COLO668 (cell line): ENCODE measurements at regions not wholly inside any gene's neighbourhood (a gene's known extent, or its start where the extent isn't known, plus 50 kb on each side); places are given as distances from the start of the nearest gene placed in this dataset.

Source experiments
- DNase-seq: peaks from one replicate; lab custom pipeline; 2025; ENCODE audit not compliant: unreplicated experiment; lab: John Stamatoyannopoulos, UW

GRCh38 chr18:51398104-51398503 lies 200.6 kb upstream of the MEX3C start:
- DNase-seq: no peak

DNA sequence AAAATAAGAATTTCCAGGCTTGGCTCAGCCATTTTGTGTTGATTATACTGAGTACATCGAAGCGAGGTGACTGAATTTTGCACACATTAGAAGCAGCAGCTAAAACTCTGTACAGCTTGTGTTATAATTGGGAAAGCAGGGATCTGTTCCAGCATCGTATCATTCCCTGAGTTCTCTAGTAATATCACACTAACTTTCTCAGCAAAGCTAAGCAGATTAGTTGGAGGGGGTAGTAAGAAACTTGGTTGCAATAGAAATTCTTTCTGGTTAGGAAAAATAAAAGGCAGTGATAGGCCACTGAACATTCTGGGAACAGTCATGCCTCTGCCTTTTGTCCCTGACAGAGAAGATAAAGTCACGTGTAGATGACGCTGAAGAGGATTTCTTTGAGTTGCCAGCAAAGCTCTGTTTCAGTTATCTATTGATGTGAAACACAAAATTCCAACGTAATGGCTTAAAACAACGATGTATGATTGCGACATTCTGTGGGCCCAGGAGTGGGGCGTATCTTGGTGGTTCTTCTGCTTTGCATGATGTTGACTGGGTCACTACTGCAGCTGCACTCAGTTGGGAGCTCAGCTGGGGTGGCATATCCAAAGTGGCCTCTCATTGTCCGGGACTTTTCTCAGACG lies 202.1 kb upstream of the MEX3C start:
- no peak for DNase-seq

DNA sequence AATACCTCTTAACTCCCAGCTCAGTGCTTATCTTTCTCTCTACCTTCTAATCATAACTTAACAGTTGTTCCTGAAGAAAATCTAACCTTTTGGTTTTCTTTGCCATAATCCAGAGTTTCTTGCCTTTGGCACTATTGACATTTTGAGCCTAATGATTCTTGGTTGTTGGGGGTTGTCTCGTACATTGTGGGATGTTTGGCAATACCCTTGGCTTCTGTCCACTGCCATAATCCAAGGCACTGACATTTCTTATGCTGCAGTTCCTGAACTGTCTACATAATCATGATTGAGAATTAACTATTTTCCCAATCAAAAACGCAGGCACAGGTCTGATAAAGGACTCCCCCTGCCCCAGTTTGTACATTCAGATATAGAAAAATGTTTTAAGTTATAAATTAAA lies 203.2 kb upstream of the MEX3C start:
- DNase-seq: no peak

- no peak for DNase-seq
Observed at GRCh38 chr18:51401912-51402311, 204.4 kb upstream of the MEX3C start.

GRCh38 chr18:51404620-51405019 lies 207.1 kb upstream of the MEX3C start:
- DNase-seq: no peak

DNA sequence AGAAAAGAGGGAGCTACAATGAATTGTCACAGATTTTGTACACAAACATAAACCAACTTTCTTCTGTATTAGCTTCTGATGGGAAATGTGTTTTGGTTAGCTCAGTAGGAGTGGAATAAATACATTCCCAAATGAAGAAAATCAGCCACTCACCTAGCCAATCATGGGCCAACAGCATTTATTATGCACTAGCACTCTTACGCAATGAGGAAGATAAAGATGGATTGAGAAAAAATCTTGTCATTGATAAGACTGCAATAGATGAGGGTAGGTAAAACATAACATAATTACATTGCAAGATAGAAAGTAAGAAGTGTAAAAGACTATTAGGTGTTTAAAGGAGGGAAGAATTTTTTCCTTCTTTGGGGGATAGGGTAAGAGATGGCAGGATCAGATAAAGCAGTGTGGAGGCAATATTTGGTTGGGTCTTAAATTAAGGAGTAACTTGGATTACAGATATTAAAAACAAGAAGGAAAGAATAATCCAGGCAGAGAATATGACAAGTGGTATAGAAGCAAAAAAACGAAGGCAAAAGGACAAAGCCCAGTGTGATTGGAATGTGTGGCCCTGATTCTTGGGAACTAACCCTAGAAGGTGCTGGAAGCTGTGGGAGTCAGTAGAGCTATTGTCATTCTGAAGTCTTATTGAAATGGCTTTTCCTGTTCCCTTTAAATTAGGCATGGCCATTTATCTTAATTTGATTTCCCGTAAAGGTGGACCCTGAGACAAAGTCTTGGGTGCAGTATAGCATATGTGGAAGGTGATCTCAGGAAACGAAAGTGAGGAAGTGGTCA lies 208.4 kb upstream of the MEX3C start:
- no peak for DNase-seq

GRCh38 chr18:51417643-51418483 lies 220.4 kb upstream of the MEX3C start:
- DNase-seq: no peak

GRCh38 chr18:51425475-51425874 lies 228.0 kb upstream of the MEX3C start:
- DNase-seq: no peak

- no peak for DNase-seq
Observed at GRCh38 chr18:51425889-51426288, 228.4 kb upstream of the MEX3C start.

- DNase-seq: no peak
Observed at GRCh38 chr18:51426996-51427395, 229.5 kb upstream of the MEX3C start.

GRCh38 chr18:51429644-51430043 lies 232.2 kb upstream of the MEX3C start:
- DNase-seq: no peak

DNA sequence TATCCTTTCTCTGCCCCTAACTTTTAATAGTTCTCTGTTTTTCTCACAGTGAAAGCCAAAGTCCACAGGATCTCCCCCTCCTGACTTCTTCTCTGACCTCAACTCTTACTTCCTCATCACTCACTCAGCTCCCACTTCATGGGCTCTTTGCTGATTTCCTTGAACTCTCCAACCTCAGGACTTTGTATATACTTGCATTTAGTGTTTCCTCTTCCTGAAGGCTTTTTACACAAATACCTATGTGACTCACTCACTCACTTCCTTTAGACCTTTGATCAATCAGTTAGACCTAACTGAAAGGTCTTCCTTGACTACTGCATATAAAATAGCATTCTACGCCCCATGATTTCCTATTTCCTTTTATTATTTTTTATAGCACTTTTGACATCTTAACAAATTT lies 233.1 kb upstream of the MEX3C start:
- DNase-seq: no peak

DNA sequence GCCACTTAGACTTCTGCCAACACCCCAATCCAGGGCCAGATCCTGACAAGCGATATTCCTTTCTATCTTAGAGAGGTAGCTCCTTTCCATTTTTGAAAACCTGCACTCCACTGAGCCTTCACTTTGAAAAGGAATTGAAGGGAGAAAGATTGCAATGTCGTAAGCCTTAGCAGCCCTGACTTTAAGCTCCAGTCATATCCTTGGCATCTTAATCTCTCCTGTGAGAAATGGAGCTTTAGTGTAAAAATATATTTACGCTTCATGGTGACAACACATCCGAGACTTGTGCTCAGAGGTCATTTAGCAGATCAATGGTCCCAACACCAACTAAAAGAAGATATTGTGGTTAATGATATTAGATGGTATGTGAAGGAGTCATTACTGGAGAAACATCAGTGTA lies 235.8 kb upstream of the MEX3C start:
- no peak for DNase-seq

GRCh38 chr18:51433881-51434280 lies 236.4 kb upstream of the MEX3C start:
- no peak for DNase-seq

DNA sequence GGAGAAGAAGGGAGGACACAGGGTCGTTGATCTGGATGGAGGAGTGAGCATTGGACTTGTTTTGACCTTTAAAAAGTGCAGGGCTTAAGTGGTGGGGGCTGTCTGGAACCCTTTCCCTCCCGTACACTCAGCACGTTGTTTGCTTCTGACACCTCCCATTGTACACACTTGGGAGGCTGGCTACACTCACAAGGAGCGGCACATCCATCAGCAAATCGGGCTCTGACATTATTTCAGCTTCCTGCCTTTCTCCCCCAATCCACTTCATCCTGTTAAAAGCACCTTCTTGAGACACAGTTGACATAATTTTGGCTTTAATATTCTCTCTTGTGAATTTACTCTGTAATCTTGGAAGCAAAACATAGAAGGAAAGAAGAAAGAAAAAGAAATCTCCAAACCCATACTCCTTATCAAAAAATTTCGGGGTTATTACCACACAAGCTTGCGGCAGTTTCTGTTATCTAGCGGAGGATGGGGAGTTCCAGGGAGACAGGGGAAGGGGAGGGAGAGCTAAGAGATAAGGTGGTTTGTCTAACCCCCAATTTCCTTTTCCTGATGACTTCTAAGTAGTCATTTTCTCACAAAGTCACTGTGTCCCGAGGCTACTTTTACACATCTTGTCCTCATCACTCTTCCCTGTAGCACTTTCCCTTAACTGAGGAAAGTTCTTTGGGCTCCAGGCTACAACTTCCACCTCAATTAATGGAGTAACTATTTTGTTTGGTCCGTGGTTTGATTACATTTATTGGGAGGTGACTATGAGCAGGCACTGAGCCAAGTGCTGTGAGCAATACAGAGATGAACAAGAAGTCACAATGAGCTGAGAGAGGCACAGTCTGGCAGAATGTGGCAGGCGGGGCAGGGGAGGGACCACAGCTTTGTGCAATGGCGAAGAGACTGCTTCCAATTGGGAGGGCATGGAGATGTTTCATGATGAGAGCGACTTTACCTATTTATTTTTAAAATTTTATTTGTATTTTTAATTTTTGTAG lies 240.1 kb upstream of the MEX3C start:
- no peak for DNase-seq

DNA sequence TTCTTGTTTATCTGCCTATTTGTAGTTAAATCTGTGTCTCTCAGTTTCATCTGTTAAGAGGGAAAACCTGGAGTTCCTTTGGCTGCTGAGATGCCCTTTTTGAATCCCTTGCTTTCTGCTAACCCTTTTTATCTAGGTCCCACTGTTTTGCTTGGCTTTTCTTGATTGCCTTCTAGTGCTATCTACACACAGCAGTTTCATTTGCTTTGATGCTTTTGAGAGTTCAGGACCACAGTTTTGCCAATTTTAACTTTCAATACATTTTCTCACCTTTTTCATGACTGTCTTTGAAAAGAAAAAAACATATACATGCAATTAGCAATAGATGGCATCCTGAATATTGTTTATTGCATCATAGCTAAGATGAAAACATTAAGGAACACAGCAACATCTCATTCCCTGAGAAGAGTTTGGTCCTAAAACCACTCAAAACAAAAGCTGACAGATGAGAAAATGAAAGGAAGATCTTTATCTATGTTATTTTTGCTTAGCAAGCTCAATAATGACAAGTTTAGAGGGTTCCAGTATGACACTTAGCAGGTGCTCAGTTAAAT lies 241.4 kb upstream of the MEX3C start:
- no peak for DNase-seq

GRCh38 chr18:51442012-51442411 lies 244.5 kb upstream of the MEX3C start:
- DNase-seq: no peak

- no peak for DNase-seq
Observed at GRCh38 chr18:51446571-51447210, 249.2 kb upstream of the MEX3C start.

DNA sequence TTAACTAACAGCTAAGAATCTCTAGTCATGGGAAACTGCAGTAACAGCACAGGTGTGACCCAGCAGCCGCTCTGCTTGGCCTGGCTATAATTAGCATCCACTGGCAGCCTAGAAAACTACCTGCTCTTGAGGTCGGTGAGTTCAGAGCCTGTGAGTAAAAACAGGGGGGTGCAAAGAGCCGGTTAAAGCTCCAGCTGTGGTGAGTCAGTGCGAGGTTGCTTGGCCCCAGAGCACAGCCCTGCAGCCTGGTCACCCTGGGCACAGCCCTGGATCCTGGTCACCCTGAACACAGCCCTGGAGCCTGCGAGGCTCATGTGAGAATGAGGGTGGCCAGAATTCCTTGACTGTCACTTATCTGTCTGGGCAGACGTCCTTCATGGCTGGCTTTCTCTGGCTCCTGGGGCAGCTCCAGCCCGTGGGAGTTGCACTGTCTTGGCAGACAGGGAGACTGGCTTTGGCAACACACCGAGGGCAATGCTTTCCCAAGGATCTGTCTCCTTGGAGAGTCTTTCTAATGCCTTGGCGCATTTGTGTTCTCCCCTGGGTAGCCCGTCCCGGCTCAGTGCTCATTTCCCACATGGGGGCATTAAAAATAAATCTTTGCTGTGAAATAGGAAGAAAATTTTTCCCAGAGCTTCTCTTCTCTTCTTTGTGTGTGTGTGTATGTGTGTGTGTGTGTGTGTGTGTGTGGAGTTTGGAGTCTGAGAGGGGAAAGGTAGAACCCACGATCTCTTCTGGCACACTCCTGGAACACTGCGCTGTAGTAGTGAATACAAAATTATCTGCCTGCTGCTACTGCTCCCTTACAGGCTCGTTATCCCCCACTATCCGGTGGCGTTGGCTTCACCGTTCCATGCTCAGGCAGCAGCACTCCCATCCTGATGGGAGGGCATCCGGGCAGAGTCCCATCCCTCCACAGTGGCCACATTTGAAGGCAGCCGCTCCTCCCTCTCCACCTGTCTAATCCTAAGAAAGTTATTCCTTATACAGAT lies 250.2 kb upstream of the MEX3C start:
- no peak for DNase-seq
